ENCODE measurements at regions not wholly inside any gene's neighbourhood (a gene's known extent, or its start where the extent isn't known, plus 50 kb on each side); places are given as distances from the start of the nearest gene placed in this dataset.

- no peak for TF ChIP-seq POLR2A (IDR thresholded peaks at IDR 0.05; ENCODE audit: extremely low read depth, insufficient read length)
- TF ChIP-seq, protein P1, sequence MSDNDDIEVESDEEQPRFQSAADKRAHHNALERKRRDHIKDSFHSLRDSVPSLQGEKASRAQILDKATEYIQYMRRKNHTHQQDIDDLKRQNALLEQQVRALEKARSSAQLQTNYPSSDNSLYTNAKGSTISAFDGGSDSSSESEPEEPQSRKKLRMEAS (IDR thresholded peaks at IDR 0.05; ENCODE audit: low read depth, low read length): no peak
- no peak for TF ChIP-seq CTCF (IDR thresholded peaks at IDR 0.05; ENCODE audit: low read depth, low read length)
- TF ChIP-seq MYC (IDR thresholded peaks at IDR 0.05; ENCODE audit: low read depth, low read length): no peak
- DNase-seq (ENCODE audit: low read depth): no peak
- H3K4me3 ChIP-seq (ENCODE audit: low read depth, low read length): no peak overlapping the region
Measured at GRCh38 chr9:79809931-79810330, 238.2 kb downstream of the TLE4 start.

GRCh38 chr9:79809316-79809876 lies 237.6 kb downstream of the TLE4 start:
- TF ChIP-seq, protein P1 (IDR thresholded peaks at IDR 0.05; ENCODE audit: low read depth, low read length): no peak
- TF ChIP-seq CTCF (IDR thresholded peaks at IDR 0.05; ENCODE audit: low read depth, low read length) (no peak), POLR2A (IDR thresholded peaks at IDR 0.05; ENCODE audit: extremely low read depth, insufficient read length) (no peak), MYC (IDR thresholded peaks at IDR 0.05; ENCODE audit: low read depth, low read length) (no peak)
- no peak for DNase-seq (ENCODE audit: low read depth)
- H3K4me3 ChIP-seq (ENCODE audit: low read depth, low read length): no peak overlapping the region

DNA sequence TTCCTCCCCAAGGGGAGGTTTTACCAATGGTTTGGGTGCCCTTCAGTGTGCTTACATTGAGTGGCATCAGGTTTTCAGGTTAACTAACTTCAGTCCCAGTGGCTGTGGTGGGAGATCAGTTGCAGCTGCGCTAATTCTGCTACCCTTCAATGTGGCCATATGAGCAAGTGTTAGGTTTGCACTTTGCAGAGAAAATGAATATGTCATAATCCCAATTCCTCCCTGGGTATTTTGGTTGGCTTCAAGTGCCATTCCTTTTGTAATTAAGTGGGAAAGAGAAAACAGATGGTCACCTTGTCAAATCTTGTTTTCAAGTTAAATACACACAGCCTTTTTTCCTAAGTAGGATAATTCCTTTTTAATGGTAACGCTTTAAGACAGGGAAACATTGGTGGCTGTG lies 236.2 kb downstream of the TLE4 start:
- TF ChIP-seq, protein P1 (IDR thresholded peaks at IDR 0.05; ENCODE audit: low read depth, low read length): no peak
- TF ChIP-seq MYC (IDR thresholded peaks at IDR 0.05; ENCODE audit: low read depth, low read length) (no peak), CTCF (IDR thresholded peaks at IDR 0.05; ENCODE audit: low read depth, low read length) (no peak), POLR2A (IDR thresholded peaks at IDR 0.05; ENCODE audit: extremely low read depth, insufficient read length) (no peak)
- no peak for DNase-seq (ENCODE audit: low read depth)

DNA sequence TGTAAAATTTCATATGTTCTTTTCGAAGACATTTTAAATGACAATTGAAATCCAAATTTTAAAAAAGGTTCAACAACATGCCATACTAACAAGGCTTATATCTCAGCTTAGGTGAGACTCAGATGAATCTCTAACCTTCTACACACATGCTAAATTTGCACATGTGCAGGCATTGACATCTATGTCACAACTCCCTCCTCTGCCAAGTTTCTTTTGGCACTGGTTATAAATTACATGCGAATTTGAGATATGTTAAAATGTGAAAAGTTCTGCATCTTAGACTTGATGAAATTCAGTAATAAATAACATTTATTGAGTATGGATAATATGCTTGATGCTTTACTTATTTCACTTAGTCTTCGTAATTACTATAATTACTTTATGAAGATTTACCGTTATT lies 234.3 kb downstream of the TLE4 start:
- no peak for TF ChIP-seq CTCF (IDR thresholded peaks at IDR 0.05; ENCODE audit: low read depth, low read length)
- TF ChIP-seq MYC (IDR thresholded peaks at IDR 0.05; ENCODE audit: low read depth, low read length): no peak
- TF ChIP-seq, protein P1 (IDR thresholded peaks at IDR 0.05; ENCODE audit: low read depth, low read length): no peak
- TF ChIP-seq POLR2A (IDR thresholded peaks at IDR 0.05; ENCODE audit: extremely low read depth, insufficient read length): no peak
- DNase-seq (ENCODE audit: low read depth): no peak
- no peak overlapping the region for H3K4me3 ChIP-seq (ENCODE audit: low read depth, low read length)

More for the DNA sequence above, 236.2 kb downstream of the TLE4 start:
- H3K4me3 ChIP-seq (ENCODE audit: low read depth, low read length): no peak overlapping the region

GRCh38 chr9:79801459-79801858 lies 229.7 kb downstream of the TLE4 start:
- DNase-seq (ENCODE audit: low read depth): no peak
- TF ChIP-seq, protein P1 (IDR thresholded peaks at IDR 0.05; ENCODE audit: low read depth, low read length): no peak
- TF ChIP-seq MYC (IDR thresholded peaks at IDR 0.05; ENCODE audit: low read depth, low read length) (no peak), POLR2A (IDR thresholded peaks at IDR 0.05; ENCODE audit: extremely low read depth, insufficient read length) (no peak), CTCF (IDR thresholded peaks at IDR 0.05; ENCODE audit: low read depth, low read length) (no peak)
- H3K4me3 ChIP-seq (ENCODE audit: low read depth, low read length): no peak overlapping the region
